NOMO-1 (cell line): ENCODE measurements at regions not wholly inside any gene's neighbourhood (a gene's known extent, or its start where the extent isn't known, plus 50 kb on each side); places are given as distances from the start of the nearest gene placed in this dataset.
"Not testable (repeated sequence)": the region's sequence is repeated elsewhere in the genome, so short reads cannot be mapped to it uniquely, and the experiment has no call there.

Experiments used
- DNase-seq, 2 experiments: peaks; one replicate each; lab custom pipeline; 2025; ENCODE audit not compliant: unreplicated experiment in 2 of 2; lab: John Stamatoyannopoulos, UW

GRCh38 chr6:23531666-23532065 lies 594.3 kb upstream of the NRSN1 start:
- DNase-seq, result no peak

DNA sequence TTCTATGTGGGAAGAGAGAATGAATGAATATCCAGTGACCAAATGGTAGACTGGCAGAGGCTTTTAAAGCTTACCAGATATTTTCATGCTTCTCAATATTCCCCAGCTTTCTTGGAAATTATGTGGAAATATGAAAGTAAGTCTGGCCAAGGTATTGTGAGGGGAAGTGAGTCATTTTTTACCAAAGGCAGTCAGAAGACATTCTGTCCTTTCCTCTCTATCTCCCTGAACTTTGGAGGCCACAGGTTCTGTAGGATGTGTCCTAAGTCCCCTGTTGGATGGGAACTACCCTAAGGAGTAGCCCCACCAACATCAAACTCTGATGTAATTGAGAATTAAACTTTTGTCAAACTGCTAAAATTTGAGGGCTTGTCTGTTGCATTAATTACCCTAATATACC lies 593.8 kb upstream of the NRSN1 start:
- DNase-seq, result no peak

DNA sequence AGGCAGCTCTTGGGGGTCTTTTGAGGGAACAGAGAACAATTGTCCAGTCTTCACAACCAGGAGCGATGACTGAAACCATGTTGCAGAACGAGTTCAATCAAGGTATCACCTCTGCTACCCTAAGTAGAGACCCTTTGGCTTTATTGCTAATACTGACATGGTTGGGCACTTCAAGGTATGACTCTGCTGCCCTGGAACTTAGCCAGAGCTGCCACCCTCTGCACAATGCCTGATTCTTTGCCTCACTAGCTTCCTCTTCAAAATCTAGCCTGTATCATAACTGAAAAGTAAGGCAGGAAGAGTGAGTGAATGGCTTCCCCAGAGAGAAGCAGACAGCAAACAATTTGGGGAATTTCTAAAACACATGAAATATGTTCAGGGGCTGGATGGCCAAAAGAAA lies 592.7 kb upstream of the NRSN1 start:
- no peak for DNase-seq

DNA sequence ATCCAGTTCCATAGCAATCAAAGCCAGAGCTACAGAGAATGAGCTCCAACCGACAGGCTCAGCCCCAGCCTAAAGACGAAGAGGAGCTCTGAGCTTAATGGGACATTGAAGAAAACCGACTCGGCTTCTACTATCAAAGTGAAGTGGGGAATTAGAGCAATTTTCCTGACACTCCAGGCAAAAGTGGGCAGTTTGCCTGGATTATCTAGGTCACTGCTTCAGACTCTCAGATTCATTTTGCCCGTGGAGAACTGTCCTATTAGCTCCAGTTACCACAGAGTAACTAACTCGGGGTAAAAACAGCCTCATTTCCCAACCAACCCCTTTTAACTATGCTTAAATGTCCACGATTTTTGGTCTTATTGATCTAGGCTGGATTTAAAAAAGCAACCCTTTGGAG lies 592.1 kb upstream of the NRSN1 start:
- no peak for DNase-seq

DNA sequence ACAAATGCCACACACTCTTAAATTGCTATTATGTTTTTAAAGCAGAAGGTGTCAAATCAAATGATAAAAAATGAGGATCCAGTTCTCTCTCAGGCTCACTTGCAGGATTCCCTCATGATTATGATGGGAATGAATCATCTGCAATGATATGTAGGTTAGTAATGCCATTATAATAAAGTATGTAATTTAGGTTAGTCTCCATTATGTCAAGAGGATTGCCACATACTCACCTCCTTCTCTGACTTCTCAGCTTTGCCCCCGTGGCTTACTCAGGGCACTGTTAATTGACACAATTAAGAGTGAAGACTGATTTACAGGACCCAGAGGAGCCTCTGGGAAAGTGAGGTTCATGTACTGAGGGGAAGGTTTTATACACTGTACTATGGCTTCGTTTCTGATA lies 591.7 kb upstream of the NRSN1 start:
- DNase-seq, result no peak

- no peak for DNase-seq
Measured at GRCh38 chr6:23535101-23535500, 590.9 kb upstream of the NRSN1 start.

GRCh38 chr6:23537828-23538227 lies 588.2 kb upstream of the NRSN1 start:
- DNase-seq, result no peak

- no peak for DNase-seq
Measured at GRCh38 chr6:23547851-23548250, 578.2 kb upstream of the NRSN1 start.

GRCh38 chr6:23554953-23555352 lies 571.1 kb upstream of the NRSN1 start:
- not testable (repeated sequence) for DNase-seq

GRCh38 chr6:23559587-23560343 lies 566.2 kb upstream of the NRSN1 start:
- DNase-seq, result no peak

DNA sequence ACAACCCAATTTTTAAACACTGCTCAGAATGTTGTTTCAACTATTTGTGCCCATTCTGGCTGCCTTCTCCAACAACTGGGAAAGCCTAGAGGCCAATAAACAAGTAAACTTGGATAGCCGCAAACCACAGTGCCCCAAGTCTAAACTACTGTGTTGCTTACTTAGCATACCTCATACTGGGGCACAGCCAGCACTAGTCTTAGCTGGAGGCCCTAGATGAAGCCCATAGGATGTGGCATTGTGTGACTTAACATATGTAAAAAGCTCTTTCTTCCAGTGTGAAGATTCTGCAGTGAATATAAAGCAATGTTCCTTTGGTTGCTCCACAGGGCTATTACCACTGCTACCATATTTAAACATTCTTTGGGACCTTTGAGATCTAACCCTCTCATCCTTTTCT lies 564.3 kb upstream of the NRSN1 start:
- no peak for DNase-seq

GRCh38 chr6:23562554-23562953 lies 563.5 kb upstream of the NRSN1 start:
- no peak for DNase-seq

DNA sequence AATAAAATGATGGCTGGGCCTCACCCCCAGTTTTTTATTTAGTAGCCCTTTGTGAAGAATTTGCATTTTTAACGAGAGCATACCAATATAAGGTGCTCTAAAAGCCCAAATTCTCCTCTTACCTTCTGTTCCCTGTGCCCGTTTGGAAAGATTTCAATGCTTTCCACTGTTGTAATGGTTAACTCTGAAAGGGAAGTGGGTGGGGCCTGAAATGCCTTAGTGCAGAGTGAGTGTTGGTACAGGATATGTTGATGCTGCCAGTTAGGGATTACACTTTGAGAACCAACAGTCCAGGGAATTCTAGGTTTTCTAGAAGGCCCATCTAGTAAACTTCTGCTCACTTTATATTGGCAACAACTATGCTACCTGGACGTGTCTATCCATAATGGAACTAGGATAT lies 562.7 kb upstream of the NRSN1 start:
- no peak for DNase-seq

- DNase-seq, result no peak
Measured at GRCh38 chr6:23566418-23566817, 559.6 kb upstream of the NRSN1 start.

GRCh38 chr6:23568292-23568691 lies 557.7 kb upstream of the NRSN1 start:
- DNase-seq, result no peak

DNA sequence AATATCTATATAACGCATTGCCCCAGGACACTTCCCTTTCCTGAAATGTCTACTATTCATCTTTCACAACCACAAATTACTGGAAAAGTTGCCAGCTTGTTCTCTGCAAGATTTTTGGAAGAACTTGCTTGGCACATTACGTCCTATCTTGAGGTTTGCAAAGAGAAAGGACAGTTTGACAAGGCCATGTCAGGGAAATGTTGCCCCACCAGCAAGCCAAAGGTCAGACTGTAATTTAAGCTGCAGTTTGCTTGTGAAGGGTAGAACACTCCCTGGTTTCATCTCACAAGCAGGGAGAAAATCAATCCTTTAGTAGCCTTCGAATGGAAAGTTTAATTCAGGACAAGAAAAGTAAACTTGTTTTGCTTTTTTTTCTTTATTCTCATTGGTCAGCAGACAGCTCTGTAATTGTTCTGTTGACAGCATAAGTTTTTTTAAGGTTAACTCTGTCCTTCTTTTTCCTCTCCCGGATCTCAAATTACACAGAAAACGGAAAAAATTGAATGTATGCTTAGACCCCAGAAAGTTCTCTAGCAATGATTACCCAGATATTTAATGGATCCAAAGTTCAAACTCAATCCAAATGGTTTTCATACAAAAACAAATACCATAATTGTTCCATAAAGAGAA lies 541.8 kb upstream of the NRSN1 start:
- DNase-seq, result no peak

- DNase-seq, result no peak
Measured at GRCh38 chr6:23587582-23587981, 538.4 kb upstream of the NRSN1 start.

GRCh38 chr6:23589811-23590210 lies 536.2 kb upstream of the NRSN1 start:
- DNase-seq, result no peak

GRCh38 chr6:23590498-23591126 lies 535.4 kb upstream of the NRSN1 start:
- no peak for DNase-seq

DNA sequence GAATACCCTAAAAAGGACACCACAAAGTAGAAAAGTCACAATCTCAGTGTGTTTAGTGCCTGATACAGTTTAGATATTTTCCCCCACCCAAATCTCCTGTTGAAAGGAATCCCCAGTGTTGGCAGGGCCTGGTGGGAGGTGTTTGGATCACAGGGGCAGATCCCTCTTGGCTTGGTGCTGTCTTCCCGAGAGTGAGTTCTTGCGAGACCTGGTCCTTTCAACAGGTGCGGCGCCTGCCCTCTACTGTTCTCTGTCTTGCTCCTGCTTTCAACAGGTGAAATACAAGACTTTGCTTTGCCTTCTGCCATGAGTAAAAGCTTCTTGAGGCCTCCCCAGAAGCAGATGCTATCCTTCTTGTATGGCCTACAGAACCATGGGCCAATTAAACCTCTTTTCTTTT lies 534.3 kb upstream of the NRSN1 start:
- no peak for DNase-seq

DNA sequence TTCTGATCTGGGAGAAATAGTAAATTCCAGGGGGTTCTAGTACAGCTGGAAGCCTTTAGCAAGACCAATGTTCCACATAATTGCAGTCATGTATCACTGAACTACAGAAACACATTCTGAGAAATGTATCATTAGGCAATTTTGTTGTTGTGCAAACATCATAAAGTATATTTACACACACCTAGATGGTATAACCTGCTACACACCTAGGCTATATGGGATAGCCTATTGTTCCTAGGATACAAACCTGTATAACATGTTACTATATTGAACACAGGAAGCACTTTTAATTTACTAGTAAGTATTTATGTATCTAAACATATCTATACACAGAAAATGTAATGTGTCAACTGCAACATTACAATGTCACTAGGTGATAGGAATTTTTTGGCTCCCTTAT lies 525.9 kb upstream of the NRSN1 start:
- DNase-seq, result no peak

DNA sequence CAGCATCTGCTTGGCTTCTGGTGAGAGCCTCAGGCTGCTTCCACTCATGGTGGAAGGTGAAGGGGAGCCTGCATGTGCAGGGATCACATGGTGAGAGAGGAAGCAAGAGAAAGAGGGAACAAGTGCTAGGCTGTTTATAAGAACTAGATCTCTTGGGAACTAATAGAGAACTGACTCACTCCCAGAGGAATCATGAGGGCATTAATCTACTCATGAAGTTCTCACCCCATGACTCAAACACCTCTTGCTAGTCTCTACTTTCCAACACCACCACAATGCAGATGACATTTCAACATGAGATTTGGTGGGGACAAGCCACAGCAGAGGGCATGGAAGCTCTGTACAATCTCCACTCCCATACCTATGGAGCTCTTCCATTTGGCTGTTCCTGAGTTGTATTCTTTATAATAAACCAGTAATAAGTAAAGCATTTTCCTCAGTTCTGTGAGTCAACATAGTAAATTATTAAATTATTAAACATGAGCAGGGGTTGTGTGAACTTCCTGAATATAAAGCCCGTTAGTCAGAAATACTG lies 524.1 kb upstream of the NRSN1 start:
- DNase-seq, result no peak
